SK-N-SH treated with all-trans-retinoic acid at 6 μM for 48 hours (cell line): ENCODE measurements at regions not wholly inside any gene's neighbourhood (a gene's known extent, or its start where the extent isn't known, plus 50 kb on each side); places are given as distances from the start of the nearest gene placed in this dataset.

Experiments used
- ATAC-seq: fragments of 200-7000 bp; cut with Tn5 transposase; 3 replicates; pipeline ENCODE4 v1.9.1; 2020; ENCODE audit warnings: mild to moderate bottlenecking, moderate library complexity
- ARNTL ChIP-seq: fragments of 450-650 bp; formaldehyde crosslinking; IDR thresholded peaks from 2 replicates; pipeline ENCODE4 v1.5.0; 2020; ENCODE audit warnings: low read depth, mild to moderate bottlenecking, moderate library complexity, borderline replicate concordance
- BACH2 ChIP-seq: fragments of 250-450 bp; sonication (Bioruptor Pico); IDR thresholded peaks from 2 replicates; pipeline ENCODE4 v1.9.0; 2021; ENCODE audit warnings: mild to moderate bottlenecking, borderline replicate concordance
- CREB5 ChIP-seq: fragments of 250-450 bp; sonication (Bioruptor Pico); IDR thresholded peaks from 2 replicates; pipeline ENCODE4 v1.5.1; 2020; ENCODE audit warnings: low read depth, mild to moderate bottlenecking, moderate library complexity
- CSRNP3 ChIP-seq: fragments of 250-450 bp; sonication (Bioruptor Pico); IDR thresholded peaks from 2 replicates; pipeline ENCODE4 v1.5.1; 2021; ENCODE audit warnings: mild to moderate bottlenecking, moderate library complexity
- ISL1 ChIP-seq: fragments of 250-450 bp; sonication (Bioruptor Pico); IDR thresholded peaks from 2 replicates; pipeline ENCODE4 v2.1.2; 2022; ENCODE audit warnings: mild to moderate bottlenecking, moderate library complexity
- PATZ1 ChIP-seq: fragments of 250-450 bp; sonication (Bioruptor Pico); IDR thresholded peaks from 2 replicates; pipeline ENCODE4 v1.8.0; 2020; ENCODE audit warnings: mild to moderate bottlenecking, moderate library complexity, borderline replicate concordance
- POU6F1 ChIP-seq: fragments of 250-450 bp; sonication (Bioruptor Pico); IDR thresholded peaks from 2 replicates; pipeline ENCODE4 v1.8.0; 2021; ENCODE audit warnings: low read depth, mild to moderate bottlenecking, moderate library complexity, borderline replicate concordance
- PPARA ChIP-seq: fragments of 250-450 bp; sonication (Bioruptor Pico); IDR thresholded peaks from 2 replicates; pipeline ENCODE4 v1.5.0; 2020; ENCODE audit warnings: mild to moderate bottlenecking, borderline replicate concordance
- RARB ChIP-seq: fragments of 250-450 bp; sonication (Bioruptor Pico); IDR thresholded peaks from 2 replicates; pipeline ENCODE4 v1.8.0; 2021; ENCODE audit warnings: mild to moderate bottlenecking, moderate library complexity
- SNAI2 ChIP-seq: fragments of 250-450 bp; sonication (Bioruptor Pico); IDR thresholded peaks from 2 replicates; pipeline ENCODE4 v1.5.0; 2020; ENCODE audit warnings: mild to moderate bottlenecking, moderate library complexity
- TCF4 ChIP-seq: fragments of 250-450 bp; sonication (Bioruptor Pico); IDR thresholded peaks from 2 replicates; pipeline ENCODE4 v1.8.0; 2021; ENCODE audit warnings: mild to moderate bottlenecking, moderate library complexity, borderline replicate concordance
- TSHZ2 ChIP-seq: fragments of 250-450 bp; sonication (Bioruptor Pico); IDR thresholded peaks from 2 replicates; pipeline ENCODE4 v1.5.0; 2020; ENCODE audit warnings: mild to moderate bottlenecking, moderate library complexity
- ZC3H10 ChIP-seq: fragments of 250-450 bp; sonication (Bioruptor Pico); IDR thresholded peaks from 2 replicates; pipeline ENCODE4 v1.5.1; 2021; ENCODE audit warnings: mild to moderate bottlenecking, moderate library complexity
- ZFP3 ChIP-seq: fragments of 250-450 bp; sonication (Bioruptor Pico); IDR thresholded peaks from 2 replicates; pipeline ENCODE4 v1.5.0; 2020; ENCODE audit warnings: mild to moderate bottlenecking, moderate library complexity
- ZFP30 ChIP-seq: fragments of 450-650 bp; formaldehyde crosslinking; IDR thresholded peaks from 2 replicates; pipeline ENCODE4 v1.5.0; 2022; ENCODE audit warnings: mild to moderate bottlenecking, moderate library complexity
- ZNF565 ChIP-seq: fragments of 450-650 bp; formaldehyde crosslinking; conservative IDR thresholded peaks from 2 replicates; pipeline ENCODE4 v1.5.0; 2020; ENCODE audit warnings: low read depth, mild to moderate bottlenecking, moderate library complexity
- ZNF70 ChIP-seq: fragments of 450-650 bp; formaldehyde crosslinking; IDR thresholded peaks from 2 replicates; pipeline ENCODE4 v1.5.0; 2020; ENCODE audit warnings: mild to moderate bottlenecking, moderate library complexity
- ZNF8 ChIP-seq: fragments of 450-650 bp; formaldehyde crosslinking; IDR thresholded peaks from 2 replicates; pipeline ENCODE4 v1.5.0; 2020; ENCODE audit warnings: mild to moderate bottlenecking, moderate library complexity

GRCh38 chrX:79079477-79079876, 65.0 kb upstream of the GPR174 start:
- TF ChIP-seq POU6F1 (CRISPR knock-in tag) (no peak), ZNF70 (CRISPR knock-in tag) (no peak), BACH2 (CRISPR knock-in tag) (no peak), ZFP3 (no peak), RARB (no peak), PATZ1 (CRISPR knock-in tag) (no peak), TCF4 (no peak), CSRNP3 (no peak), ZFP30 (CRISPR knock-in tag) (no peak), ZNF565 (CRISPR knock-in tag) (no peak), SNAI2 (CRISPR knock-in tag) (no peak), CREB5 (CRISPR knock-in tag) (no peak), ISL1 (CRISPR knock-in tag) (no peak)
- TF ChIP-seq, all 23 proteins: peak for 0
- ATAC-seq, result no peak

- no peak for ATAC-seq
Measured at GRCh38 chrX:79080141-79080540, 64.3 kb upstream of the GPR174 start.

GRCh38 chrX:79081895-79082512, 62.5 kb upstream of the GPR174 start:
- ATAC-seq, result peak; percentile 51; the same call in 2 of the 3 replicates

More at GRCh38 chrX:79080141-79080540, 64.3 kb upstream of the GPR174 start:
- no peak for TF ChIP-seq ZFP3
- no peak for TF ChIP-seq ISL1 (CRISPR knock-in tag)
- TF ChIP-seq ZNF70 (CRISPR knock-in tag), result no peak
- no peak for TF ChIP-seq BACH2 (CRISPR knock-in tag)
- TF ChIP-seq RARB, result no peak

More at GRCh38 chrX:79081895-79082512, 62.5 kb upstream of the GPR174 start:
- TF ChIP-seq BACH2 (CRISPR knock-in tag) (no peak), CREB5 (CRISPR knock-in tag) (no peak), ARNTL (CRISPR knock-in tag) (no peak), TSHZ2 (CRISPR knock-in tag) (no peak), SNAI2 (CRISPR knock-in tag) (no peak), ZNF8 (CRISPR knock-in tag) (no peak), ZFP3 (no peak), TCF4 (no peak), RARB (no peak), ISL1 (CRISPR knock-in tag) (no peak), PPARA (no peak), ZC3H10 (no peak)
